Hepatocyte (in vitro differentiated cells): ENCODE measurements at regions not wholly inside any gene's neighbourhood (a gene's known extent, or its start where the extent isn't known, plus 50 kb on each side); places are given as distances from the start of the nearest gene placed in this dataset.

Source experiments
- DNase-seq: peaks from one replicate; pipeline ENCODE4 v3.0.0-alpha.2; 2016; ENCODE audit warnings: low spot score
- H2AFZ ChIP-seq: fragments of 200-600 bp; sonication (generic); 2 replicates; pipeline ENCODE4 v1.6.0; 2016; ENCODE audit warnings: antibody characterized with exemption, mild to moderate bottlenecking
- H3K27ac ChIP-seq: fragments of 200-600 bp; sonication (generic); 2 replicates; pipeline ENCODE4 v1.5.1; 2016; ENCODE audit warnings: mild to moderate bottlenecking
- H3K27me3 ChIP-seq: fragments of 200-600 bp; sonication (generic); 2 replicates; pipeline ENCODE4 v1.6.1; 2016
- H3K36me3 ChIP-seq: fragments of 200-600 bp; sonication (generic); replicated peaks from 2 replicates; pipeline ENCODE4 v1.5.1; 2016; ENCODE audit warnings: low read depth; ENCODE audit not compliant: insufficient read depth
- H3K4me1 ChIP-seq: fragments of 200-600 bp; sonication (generic); 2 replicates; pipeline ENCODE4 v1.5.1; 2016; ENCODE audit warnings: mild to moderate bottlenecking, moderate library complexity; ENCODE audit not compliant: insufficient read depth
- H3K4me2 ChIP-seq: fragments of 200-600 bp; sonication (generic); 2 replicates; pipeline ENCODE4 v1.6.0; 2016
- H3K4me3 ChIP-seq: fragments of 200-600 bp; sonication (generic); 2 replicates; pipeline ENCODE4 v1.5.1; 2016; ENCODE audit warnings: mild to moderate bottlenecking
- H3K79me2 ChIP-seq: fragments of 200-600 bp; sonication (generic); 2 replicates; pipeline ENCODE4 v1.6.0; 2017; ENCODE audit warnings: mild to moderate bottlenecking
- H3K9me2 ChIP-seq: fragments of 200-600 bp; sonication (generic); replicated peaks from 2 replicates; pipeline ENCODE4 v1.6.0; 2017; ENCODE audit warnings: mild to moderate bottlenecking; ENCODE audit not compliant: insufficient read depth
- H3K9me3 ChIP-seq: fragments of 200-600 bp; sonication (generic); 2 replicates; pipeline ENCODE4 v1.5.1; 2016; ENCODE audit warnings: low read depth, mild to moderate bottlenecking
- H4K20me1 ChIP-seq: fragments of 200-600 bp; sonication (generic); 2 replicates; pipeline ENCODE4 v1.6.0; 2016; ENCODE audit warnings: mild to moderate bottlenecking; ENCODE audit not compliant: insufficient read depth, poor library complexity, severe bottlenecking
- CTCF ChIP-seq: fragments of 200-600 bp; sonication (generic); IDR thresholded peaks from 2 replicates; pipeline ENCODE4 v1.5.1; 2016; ENCODE audit warnings: antibody characterized with exemption, mild to moderate bottlenecking; ENCODE audit not compliant: poor library complexity
- EZH2 ChIP-seq: fragments of 200-600 bp; sonication (generic); IDR thresholded peaks from 2 replicates; pipeline ENCODE4 v1.6.1; 2016; ENCODE audit warnings: antibody characterized with exemption, mild to moderate bottlenecking, borderline replicate concordance
- EZH2phosphoT487 ChIP-seq: fragments of 200-600 bp; sonication (generic); IDR thresholded peaks from one replicate; pipeline ENCODE4 v1.6.1; 2018; ENCODE audit warnings: antibody characterized with exemption, mild to moderate bottlenecking, low read depth, moderate library complexity; ENCODE audit not compliant: unreplicated experiment, severe bottlenecking
- WGBS: methylation state at CpG from one replicate; pipeline ENCODE4 v1.1.6; 2016; ENCODE audit warnings: low lambda C conversion rate; ENCODE audit errors: missing lambda C conversion rate; 5-methylcytosine and 5-hydroxymethylcytosine counted together

GRCh38 chr4:178293601-178294000 is 851.4 kb upstream of the AGA start:
- H3K9me2 ChIP-seq, result no peaks in the 10 kb centered on the region
- DNase-seq, result no peak
- no peak overlapping the region for H3K27ac ChIP-seq
- H2AFZ ChIP-seq, result no peak overlapping the region
- H4K20me1 ChIP-seq, result no peaks in the 10 kb centered on the region
- H3K9me3 ChIP-seq, result no peaks in the 10 kb centered on the region
- no peaks in the 10 kb centered on the region for H3K79me2 ChIP-seq
- TF ChIP-seq EZH2phosphoT487 (no peak), CTCF (no peak), EZH2 (no peak)
- 80% methylated on average over 6 of the region's 6 CpGs for WGBS
- H3K4me3 ChIP-seq, result no peak overlapping the region
- no peak overlapping the region for H3K4me2 ChIP-seq
- no peaks in the 10 kb centered on the region for H3K4me1 ChIP-seq
- no peaks in the 10 kb centered on the region for H3K27me3 ChIP-seq
- H3K36me3 ChIP-seq, result no peaks in the 10 kb centered on the region

- H3K27me3 ChIP-seq, result no peaks in the 10 kb centered on the region
- no peak overlapping the region for H2AFZ ChIP-seq
- 86% methylated on average over 1 of the region's 1 CpG for WGBS
Measured at GRCh38 chr4:178296669-178297068, 854.4 kb upstream of the AGA start.

GRCh38 chr4:178306565-178306964 is 864.3 kb upstream of the AGA start:
- no peaks in the 10 kb centered on the region for H3K4me1 ChIP-seq
- no peaks in the 10 kb centered on the region for H3K9me3 ChIP-seq
- H3K27ac ChIP-seq, result no peak overlapping the region
- no peaks in the 10 kb centered on the region for H3K79me2 ChIP-seq
- no peaks in the 10 kb centered on the region for H3K27me3 ChIP-seq
- no peaks in the 10 kb centered on the region for H3K9me2 ChIP-seq
- no peak overlapping the region for H2AFZ ChIP-seq
- WGBS, result 46% methylated on average over 3 of the region's 3 CpGs
- no peaks in the 10 kb centered on the region for H3K36me3 ChIP-seq
- no peak overlapping the region for H3K4me3 ChIP-seq
- H4K20me1 ChIP-seq, result no peaks in the 10 kb centered on the region
- DNase-seq, result no peak
- TF ChIP-seq EZH2 (no peak), CTCF (no peak), EZH2phosphoT487 (no peak)
- H3K4me2 ChIP-seq, result no peak overlapping the region

More at GRCh38 chr4:178296669-178297068, 854.4 kb upstream of the AGA start:
- H3K4me2 ChIP-seq, result no peak overlapping the region
- H3K9me3 ChIP-seq, result peaks cover 4% of the 10 kb centered on the region
- H3K4me1 ChIP-seq, result no peaks in the 10 kb centered on the region
- no peaks in the 10 kb centered on the region for H3K36me3 ChIP-seq
- no peaks in the 10 kb centered on the region for H4K20me1 ChIP-seq
- H3K9me2 ChIP-seq, result no peaks in the 10 kb centered on the region
- H3K27ac ChIP-seq, result no peak overlapping the region
- DNase-seq, result no peak
- no peak for TF ChIP-seq CTCF
- TF ChIP-seq EZH2phosphoT487, result no peak
- TF ChIP-seq EZH2, result no peak
- no peaks in the 10 kb centered on the region for H3K79me2 ChIP-seq
- H3K4me3 ChIP-seq, result no peak overlapping the region

- no peak overlapping the region for H3K4me3 ChIP-seq
- H3K9me2 ChIP-seq, result no peaks in the 10 kb centered on the region
- WGBS, result 66% methylated on average over 2 of the region's 2 CpGs
- H3K27me3 ChIP-seq, result no peaks in the 10 kb centered on the region
- no peaks in the 10 kb centered on the region for H3K9me3 ChIP-seq
- no peaks in the 10 kb centered on the region for H3K36me3 ChIP-seq
- no peak overlapping the region for H3K27ac ChIP-seq
- no peaks in the 10 kb centered on the region for H3K4me1 ChIP-seq
- H3K79me2 ChIP-seq, result no peaks in the 10 kb centered on the region
- no peaks in the 10 kb centered on the region for H4K20me1 ChIP-seq
- H2AFZ ChIP-seq, result no peak overlapping the region
- no peak overlapping the region for H3K4me2 ChIP-seq
- no peak for DNase-seq
- TF ChIP-seq CTCF, result no peak
- TF ChIP-seq EZH2, result no peak
- TF ChIP-seq EZH2phosphoT487, result no peak
Measured at GRCh38 chr4:178309890-178310289, 867.7 kb upstream of the AGA start.
